A549 (cell line): ENCODE measurements at regions not wholly inside any gene's neighbourhood (a gene's known extent, or its start where the extent isn't known, plus 50 kb on each side); places are given as distances from the start of the nearest gene placed in this dataset.

Source experiments
- ATAC-seq, 2 experiments: fragments of 200-7000 bp in 1 of 2; fragments of >200 bp in 1 of 2; cut with Nextera tagmentation in 1 of 2; cut with Tn5 transposase in 1 of 2; 3 replicates each; pipeline versions ENCODE4 v1.8.0 to v1.9.1; 2018 to 2020; ENCODE audit warnings: mild to moderate bottlenecking in 1 of 2, moderate library complexity in 1 of 2
- CTCF ChIA-PET: fragments of 300-600 bp; sonication (Branson Sonifier 250); formaldehyde crosslinking; extraction: SDS; loops from one replicate; lab custom pipeline; 2021; ENCODE audit warnings: antibody characterized with exemption, inconsistent platforms; lab: Yijun Ruan, JAX
- POLR2A ChIA-PET: fragments of 350-600 bp; formaldehyde crosslinking; extraction: SDS; loops from one replicate; lab custom pipeline; 2021; ENCODE audit warnings: antibody characterized with exemption, inconsistent platforms; lab: Yijun Ruan, JAX
- DNase-seq, 2 experiments: peaks; one replicate each; pipeline versions ENCODE4 v3.0.0 to v3.0.0-alpha.2; 2011 to 2016; ENCODE audit warnings: low read depth in 1 of 2, low spot score in 1 of 2
- FAIRE-seq: peaks from 2 replicates; lab custom pipeline; 2011; peaks lifted over from hg19 to GRCh38; lab: Jason Lieb, UNC
- H3K27ac ChIP-seq, 2 experiments: fragments of >200 bp; sonication (Bioruptor Twin); formaldehyde crosslinking; 3 replicates each; pipeline ENCODE4 v1.5.1; 2016 to 2017
- H3K4me1 ChIP-seq: fragments of >200 bp; sonication (Bioruptor Twin); formaldehyde crosslinking; 3 replicates; pipeline ENCODE4 v1.6.1; 2016
- H3K4me2 ChIP-seq: fragments of >200 bp; sonication (Bioruptor Twin); formaldehyde crosslinking; 3 replicates; pipeline ENCODE4 v1.6.1; 2016
- H3K4me3 ChIP-seq: fragments of >200 bp; sonication (Bioruptor Twin); formaldehyde crosslinking; 3 replicates; pipeline ENCODE4 v1.5.1; 2016
- H3K9me3 ChIP-seq: fragments of >200 bp; sonication (Bioruptor Twin); formaldehyde crosslinking; 3 replicates; pipeline ENCODE4 v1.6.1; 2016
- BCL3 ChIP-seq: fragments of >200 bp; sonication (Bioruptor Twin); formaldehyde crosslinking; IDR thresholded peaks from 3 replicates; pipeline ENCODE4 v1.6.1; 2016
- BHLHE40 ChIP-seq: IDR thresholded peaks from 2 replicates; pipeline ENCODE4 v1.6.1; 2012; ENCODE audit warnings: low read depth, low read length, inconsistent platforms
- CBX2 ChIP-seq: fragments of 200-600 bp; sonication (generic); IDR thresholded peaks from 2 replicates; pipeline ENCODE4 v1.6.1; 2016; ENCODE audit warnings: low read depth, mild to moderate bottlenecking, borderline replicate concordance
- CHD4 ChIP-seq: fragments of 200-600 bp; sonication (generic); IDR thresholded peaks from 2 replicates; pipeline ENCODE4 v1.6.1; 2016; ENCODE audit warnings: antibody characterized with exemption, mild to moderate bottlenecking, borderline replicate concordance
- CTCF ChIP-seq: fragments of >200 bp; sonication (Bioruptor Twin); formaldehyde crosslinking; IDR thresholded peaks from 3 replicates; pipeline ENCODE4 v1.5.1; 2016
- E2F6 ChIP-seq: IDR thresholded peaks from 2 replicates; pipeline ENCODE4 v1.6.1; 2012; ENCODE audit warnings: low read depth, borderline replicate concordance
- ELK1 ChIP-seq: fragments of 150-350 bp; IDR thresholded peaks from 2 replicates; pipeline ENCODE4 v1.6.1; 2014; ENCODE audit warnings: low read depth, mild to moderate bottlenecking, low read length
- EP300 ChIP-seq, 2 experiments: fragments of >200 bp; sonication (Bioruptor Twin); formaldehyde crosslinking; IDR thresholded peaks; 2 replicates in 1 of 2; 3 replicates in 1 of 2; pipeline ENCODE4 v1.6.1; 2016 to 2017
- FOXS1 ChIP-seq: fragments of 250-450 bp; sonication (Bioruptor Pico); IDR thresholded peaks from 2 replicates; pipeline ENCODE4 v1.5.0; 2020; ENCODE audit warnings: mild to moderate bottlenecking, moderate library complexity
- HOXA7 ChIP-seq: fragments of 250-450 bp; sonication (Bioruptor Pico); IDR thresholded peaks from 2 replicates; pipeline ENCODE4 v1.5.0; 2020; ENCODE audit warnings: mild to moderate bottlenecking, moderate library complexity
- JUN ChIP-seq, 2 experiments: fragments of >200 bp; sonication (Bioruptor Twin); formaldehyde crosslinking; IDR thresholded peaks; 2 replicates in 1 of 2; 3 replicates in 1 of 2; pipeline ENCODE4 v1.6.1; 2016 to 2017
- KDM5A ChIP-seq: fragments of 200-600 bp; sonication (generic); IDR thresholded peaks from 2 replicates; pipeline ENCODE4 v1.6.1; 2016; ENCODE audit warnings: antibody characterized with exemption, mild to moderate bottlenecking
- MAZ ChIP-seq: fragments of 150-350 bp; IDR thresholded peaks from 2 replicates; pipeline ENCODE4 v1.6.1; 2014; ENCODE audit warnings: antibody characterized with exemption, low read depth, low read length, borderline replicate concordance
- NFE2L2 ChIP-seq: fragments of 150-350 bp; conservative IDR thresholded peaks from 2 replicates; pipeline ENCODE4 v1.6.1; 2014; ENCODE audit warnings: low read length
- PHF8 ChIP-seq: fragments of 200-600 bp; sonication (generic); IDR thresholded peaks from 2 replicates; pipeline ENCODE4 v1.6.1; 2016; ENCODE audit warnings: low read depth, mild to moderate bottlenecking, antibody characterized with exemption, moderate library complexity, borderline replicate concordance
- POLR2A ChIP-seq: IDR thresholded peaks from 2 replicates; pipeline ENCODE4 v1.6.1; 2012; ENCODE audit warnings: mild to moderate bottlenecking, low read length
- RAD21 ChIP-seq, 2 experiments: fragments of >200 bp in 1 of 2; sonication (Bioruptor Twin) in 1 of 2; formaldehyde crosslinking in 1 of 2; IDR thresholded peaks in 1 of 2; conservative IDR thresholded peaks in 1 of 2; 2 replicates in 1 of 2; 3 replicates in 1 of 2; pipeline ENCODE4 v1.6.1; 2012 to 2018; ENCODE audit warnings: inconsistent platforms in 1 of 2
- SMC3 ChIP-seq: fragments of >200 bp; sonication (Bioruptor Twin); formaldehyde crosslinking; IDR thresholded peaks from 3 replicates; pipeline ENCODE4 v1.6.1; 2018; ENCODE audit warnings: inconsistent platforms
- TP53 ChIP-seq: fragments of 250-450 bp; sonication (Bioruptor Pico); IDR thresholded peaks from 2 replicates; pipeline ENCODE4 v1.5.0; 2021; ENCODE audit warnings: mild to moderate bottlenecking, moderate library complexity
- ZSCAN20 ChIP-seq: fragments of 250-450 bp; sonication (Bioruptor Pico); IDR thresholded peaks from 2 replicates; pipeline ENCODE4 v1.8.0; 2022; ENCODE audit warnings: mild to moderate bottlenecking, moderate library complexity
- WGBS: methylation state at CpG from one replicate; pipeline ENCODE4 v1.1.6; 2017; ENCODE audit errors: missing lambda C conversion rate; 5-methylcytosine and 5-hydroxymethylcytosine counted together

GRCh38 chr5:114122852-114123251, 239.0 kb upstream of the KCNN2 start:
- ATAC-seq (no peak), FAIRE-seq (no peak), DNase-seq (no peak)
- no peak for TF ChIP-seq CHD4
- no peak for TF ChIP-seq POLR2A
- TF ChIP-seq MAZ = no peak
- no peak for TF ChIP-seq PHF8
- no peak for TF ChIP-seq CTCF
- TF ChIP-seq BHLHE40 = no peak
- no peak for TF ChIP-seq SMC3
- no peak for TF ChIP-seq E2F6
- TF ChIP-seq HOXA7 (CRISPR knock-in tag) = no peak
- TF ChIP-seq JUN (IDR thresholded peaks at IDR 0.05) = no peak
- TF ChIP-seq KDM5A = no peak
- TF ChIP-seq ELK1 = no peak
- TF ChIP-seq BCL3 = no peak
- no peak for TF ChIP-seq NFE2L2
- TF ChIP-seq CBX2 = no peak
- TF ChIP-seq RAD21 (conservative IDR thresholded peaks at IDR 0.05 in 1 of 2, IDR thresholded peaks at IDR 0.05 in 1 of 2) = no peak
- Histone ChIP-seq H3K4me2 (no peak overlapping the region), H3K9me3 (0 out of 3 replicates have a peak, but pooled peaks cover 3% of the 10 kb centered on the region), H3K4me3 (no peak overlapping the region), H3K27ac (no peak overlapping the region), H3K4me1 (no peaks in the 10 kb centered on the region)
- 18% methylated on average over 2 of the region's 2 CpGs for WGBS
- ChIA-PET POLR2A (no interaction called here), CTCF (no interaction called here)

GRCh38 chr5:114123654-114124053, 238.2 kb upstream of the KCNN2 start:
- WGBS = 34% methylated on average over 2 of the region's 2 CpGs
- FAIRE-seq (no peak), ATAC-seq (no peak), DNase-seq (no peak)
- no peak for TF ChIP-seq EP300 (IDR thresholded peaks at IDR 0.05)
- TF ChIP-seq ZSCAN20 (CRISPR knock-in tag) = no peak
- TF ChIP-seq BCL3 = no peak
- TF ChIP-seq TP53 (CRISPR knock-in tag) = no peak
- no peak for TF ChIP-seq FOXS1
- POLR2A ChIA-PET = no interaction called here
- H3K27ac ChIP-seq = no peak overlapping the region
- H3K4me2 ChIP-seq = no peak overlapping the region
- H3K4me3 ChIP-seq = no peak overlapping the region
- CTCF ChIA-PET = no interaction called here
- no peaks in the 10 kb centered on the region for H3K4me1 ChIP-seq
- 0 out of 3 replicates have a peak, but pooled peaks cover 3% of the 10 kb centered on the region for H3K9me3 ChIP-seq
